Right hindlimb (tissue), 1 donor: ENCODE measurements at regions not wholly inside any gene's neighbourhood (a gene's known extent, or its start where the extent isn't known, plus 50 kb on each side); places are given as distances from the start of the nearest gene placed in this dataset.
"Not testable (repeated sequence)": the region's sequence is repeated elsewhere in the genome, so short reads cannot be mapped to it uniquely, and the experiment has no call there.

ENCODE experiments used
- DNase-seq: peaks from one replicate; pipeline ENCODE4 v3.0.0-alpha.2; 2018

DNA sequence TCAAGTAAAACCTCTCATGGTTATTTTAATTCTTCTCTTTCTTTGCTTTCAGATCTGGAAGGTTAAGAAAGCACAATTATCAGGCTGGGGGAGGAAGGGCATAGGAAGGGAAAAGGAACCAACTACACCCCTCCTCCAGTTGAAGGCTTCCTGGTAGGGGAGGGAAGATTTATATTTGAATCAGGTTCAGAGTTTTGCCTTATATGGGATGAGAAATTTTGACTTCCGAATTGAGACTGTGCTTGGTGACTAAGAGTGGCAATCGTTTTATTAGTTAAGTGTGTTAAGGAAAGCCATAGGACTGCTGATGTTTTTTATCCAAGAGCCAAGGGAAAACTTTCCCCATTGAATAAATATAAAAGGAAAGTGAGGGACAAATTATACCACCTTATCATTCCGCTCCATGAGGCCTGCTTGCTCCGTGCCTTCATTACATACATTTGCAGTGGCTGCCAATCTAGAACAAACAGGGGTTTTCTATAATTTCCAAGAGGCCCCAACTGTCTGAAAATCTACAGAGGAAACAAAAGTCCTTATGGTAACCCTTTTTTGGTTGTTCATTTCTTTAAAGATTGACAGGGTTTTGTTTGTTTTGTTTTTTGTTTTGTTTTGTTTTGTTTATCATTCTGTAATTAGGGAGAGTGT is 115.7 kb upstream of the EPB41L4A start:
- no peak for DNase-seq

DNA sequence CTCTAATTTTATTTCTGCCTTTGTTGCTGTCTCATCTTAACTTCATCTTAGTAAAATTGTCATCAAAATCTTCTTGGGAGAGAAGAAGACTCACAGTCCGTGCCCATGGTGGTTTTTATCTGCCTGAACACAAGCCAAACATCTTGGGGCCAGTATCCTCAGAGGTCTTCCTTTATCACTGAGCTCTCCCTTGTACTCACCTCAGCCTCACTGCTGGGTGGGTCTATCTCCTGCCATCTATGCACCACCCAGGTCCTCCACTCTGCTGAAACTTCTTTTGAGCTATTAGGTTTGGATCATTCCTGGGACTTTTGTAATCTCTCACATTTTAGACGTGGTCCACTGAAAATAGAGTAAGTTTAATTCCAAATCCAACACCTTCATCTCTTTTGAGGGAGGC is 116.3 kb upstream of the EPB41L4A start:
- no peak for DNase-seq

DNA sequence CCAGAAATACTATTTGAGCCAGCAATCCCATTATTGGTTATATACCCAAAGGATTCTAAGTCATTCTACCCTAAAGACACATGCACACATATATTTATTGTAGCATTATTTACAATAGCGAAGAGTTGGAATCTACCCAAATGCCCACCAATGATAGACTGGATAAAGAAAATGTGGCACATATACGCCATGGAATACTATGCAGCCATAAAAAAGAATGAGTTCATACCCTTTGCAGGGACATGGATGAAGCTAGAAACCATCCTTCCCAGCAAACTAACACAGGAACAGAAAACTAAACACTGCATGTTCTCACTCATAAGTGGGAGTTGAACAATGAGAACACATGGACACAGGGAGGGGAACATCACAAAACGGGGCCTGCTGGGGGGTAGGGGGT is 125.5 kb upstream of the EPB41L4A start:
- not testable (repeated sequence) for DNase-seq

DNA sequence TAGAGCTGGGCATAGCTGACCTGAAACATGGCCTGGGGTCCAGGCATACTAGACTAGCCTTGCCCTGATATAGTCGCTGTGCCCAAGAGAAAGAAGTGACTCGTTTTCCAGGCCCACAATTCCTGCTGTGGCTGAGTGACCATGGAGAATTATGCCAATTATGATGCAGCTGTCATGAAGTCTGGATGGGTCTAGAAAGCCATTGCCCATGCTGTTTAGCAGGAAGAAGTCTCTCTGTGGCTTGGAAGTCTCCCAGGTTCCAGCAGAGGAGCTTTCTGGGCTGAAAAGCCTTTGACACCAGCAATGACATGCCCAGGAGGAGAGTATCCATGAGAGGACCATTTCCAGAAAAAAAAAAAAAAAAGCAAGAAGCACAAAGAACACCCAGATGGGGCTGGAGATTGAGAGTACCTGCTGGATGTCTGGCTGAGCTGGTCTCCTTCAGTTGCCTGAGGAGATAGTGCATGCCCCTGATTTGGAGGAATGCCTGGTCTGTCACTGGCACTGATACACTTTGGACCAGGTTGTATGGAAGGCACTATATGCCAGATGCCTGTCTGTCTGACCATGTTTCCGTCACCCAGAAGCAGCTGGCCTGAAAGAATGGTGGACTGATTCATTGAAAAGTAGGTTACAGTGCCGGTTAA is 128.0 kb upstream of the EPB41L4A start:
- DNase-seq: no peak

DNA sequence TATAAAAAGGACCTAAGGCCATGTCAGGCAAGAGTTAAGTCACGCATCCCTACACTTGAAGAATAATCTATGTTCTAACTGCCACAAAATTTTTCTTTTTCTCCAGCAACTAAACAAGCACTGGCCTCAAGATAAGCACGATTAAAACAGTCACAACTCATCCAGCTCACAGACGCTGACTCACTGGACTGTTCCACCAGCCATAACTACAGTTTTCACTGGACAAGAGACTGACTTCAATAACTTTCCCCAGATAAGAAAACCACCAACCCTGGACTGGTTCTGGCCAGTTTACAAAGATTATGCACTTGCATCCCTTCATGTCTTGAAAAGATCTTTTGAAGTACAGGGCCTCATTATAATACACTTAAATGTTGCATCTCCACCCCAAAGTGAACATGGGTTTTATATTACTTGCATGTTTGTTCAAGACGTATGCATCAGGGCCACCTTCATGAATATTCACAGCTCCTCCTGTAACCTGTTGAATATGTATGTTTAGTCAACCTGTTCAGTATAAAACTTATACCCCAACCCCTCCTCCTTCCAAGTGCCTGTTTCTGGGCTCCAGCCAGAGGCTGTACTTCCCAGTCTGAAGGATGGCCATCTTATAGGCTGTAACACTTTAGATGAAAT is 129.3 kb upstream of the EPB41L4A start:
- DNase-seq: no peak

- no peak for DNase-seq
Measured at GRCh38 chr5:112549127-112549526, 130.1 kb upstream of the EPB41L4A start.

DNA sequence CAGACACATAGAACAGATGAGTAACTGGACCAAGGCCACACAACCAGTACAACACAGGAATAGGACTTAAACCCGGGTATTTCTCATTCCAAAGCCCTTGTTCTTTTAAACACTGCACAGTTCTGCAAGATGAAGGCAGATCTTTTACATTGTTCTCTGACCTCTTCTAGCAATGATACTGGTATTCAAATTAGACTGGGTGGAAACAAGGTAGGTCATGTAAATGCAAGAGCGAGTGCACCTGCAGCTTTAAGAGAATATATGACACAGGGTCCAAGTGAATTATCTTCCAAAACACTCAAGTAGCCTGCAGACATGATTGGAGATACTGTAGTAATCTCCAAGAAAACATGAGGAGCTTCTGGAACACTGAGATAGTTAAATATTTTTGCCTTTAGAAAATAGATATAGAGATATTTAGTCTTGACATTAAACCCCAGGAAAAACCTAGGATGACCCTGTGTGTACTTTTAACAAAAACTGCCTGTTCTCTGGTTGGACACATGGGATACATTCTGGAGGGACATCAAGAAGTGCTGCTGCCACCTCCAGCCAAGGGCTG is 130.6 kb upstream of the EPB41L4A start:
- no peak for DNase-seq

DNA sequence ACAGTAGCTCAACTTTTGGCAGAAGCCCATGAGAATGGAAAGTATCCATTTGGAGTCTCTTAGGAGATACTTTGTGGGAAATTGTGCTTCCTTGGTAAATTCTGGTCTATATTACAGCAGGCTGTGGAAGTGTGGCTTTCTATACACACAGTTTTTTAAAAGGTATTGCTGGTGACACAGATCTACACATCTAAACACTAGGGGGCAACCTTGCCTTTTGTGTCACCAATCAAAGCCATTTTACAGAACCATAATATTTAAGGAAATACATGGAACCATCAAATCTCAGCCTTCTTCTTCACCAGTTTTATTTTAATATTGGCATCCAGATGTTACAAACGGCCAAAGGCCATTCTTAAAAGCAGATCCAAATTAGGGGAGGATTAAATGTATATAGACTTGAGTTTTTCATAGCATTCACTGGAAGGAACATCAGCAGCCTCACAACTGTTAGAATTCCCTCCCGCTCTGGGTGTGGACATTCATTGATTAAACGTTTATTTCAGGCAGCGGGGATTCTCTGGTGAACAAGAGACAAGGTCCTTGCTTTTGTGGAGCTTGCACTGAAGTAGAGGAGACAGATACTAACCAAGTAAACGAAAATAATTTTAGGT is 132.4 kb upstream of the EPB41L4A start:
- peak; percentile 47 for DNase-seq

DNA sequence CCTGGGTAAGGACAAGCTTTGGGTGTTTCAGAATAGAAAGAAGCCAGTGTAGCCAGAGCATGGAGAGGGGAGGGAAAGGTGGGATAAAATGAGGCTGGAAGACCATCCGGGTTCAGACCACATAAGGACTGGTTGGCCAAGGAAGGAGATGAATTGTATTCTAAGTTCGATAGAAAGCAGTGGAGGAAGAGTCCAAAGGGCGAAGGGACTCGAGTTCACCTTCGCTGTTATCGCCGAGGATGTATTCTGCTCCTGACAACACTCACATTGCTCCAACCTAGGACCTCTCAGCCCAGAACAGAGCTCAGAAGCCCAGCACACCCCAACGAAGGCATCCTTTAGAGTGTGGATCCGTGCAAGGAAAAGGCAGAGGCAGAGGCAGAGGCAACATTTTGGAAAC is 133.1 kb upstream of the EPB41L4A start:
- no peak for DNase-seq

GRCh38 chr5:112552791-112553190 is 133.7 kb upstream of the EPB41L4A start:
- DNase-seq: no peak

DNA sequence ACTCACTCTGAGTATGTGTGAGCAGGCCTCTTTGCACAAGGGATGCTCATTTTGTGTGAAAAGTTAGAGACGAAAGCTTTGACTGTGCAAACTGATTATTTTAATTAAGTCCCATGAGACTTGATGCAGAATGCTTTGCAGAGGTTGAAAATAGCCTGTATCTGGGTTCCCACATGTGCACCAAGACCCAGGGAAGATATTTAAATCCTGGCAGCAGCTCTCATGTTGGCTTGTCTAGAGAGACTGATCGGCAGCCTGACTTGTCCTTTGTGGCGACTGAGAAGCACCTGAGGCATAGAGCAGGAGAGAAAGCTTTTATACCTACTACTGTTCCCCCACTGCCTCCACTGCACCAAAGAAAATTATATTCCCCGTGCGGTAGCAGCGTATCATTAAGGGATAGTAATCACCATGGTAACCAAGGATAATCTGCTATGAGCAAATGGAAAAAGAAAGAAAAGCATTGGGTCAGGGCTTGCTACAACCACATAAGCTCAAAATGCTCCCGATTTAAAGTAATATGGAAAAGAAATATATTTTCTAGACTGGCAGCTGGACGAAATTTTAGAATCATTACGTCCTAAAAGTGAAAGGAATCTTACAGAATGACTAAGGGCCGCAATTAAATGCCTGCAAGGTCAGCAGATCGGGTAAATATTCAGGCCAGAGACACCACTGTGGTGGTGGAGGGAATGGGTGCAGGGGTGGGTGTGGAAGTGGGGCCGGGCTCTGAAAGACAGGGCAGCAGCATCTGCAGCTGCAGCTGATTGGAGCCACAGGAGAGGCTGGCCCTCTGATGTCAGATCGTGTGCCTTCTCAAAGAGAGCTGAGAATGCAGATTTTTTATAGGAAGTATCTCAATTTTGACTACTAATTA is 135.3 kb upstream of the EPB41L4A start:
- DNase-seq: peak; percentile 35

- no peak for DNase-seq
Measured at GRCh38 chr5:112555197-112555596, 136.1 kb upstream of the EPB41L4A start.

DNA sequence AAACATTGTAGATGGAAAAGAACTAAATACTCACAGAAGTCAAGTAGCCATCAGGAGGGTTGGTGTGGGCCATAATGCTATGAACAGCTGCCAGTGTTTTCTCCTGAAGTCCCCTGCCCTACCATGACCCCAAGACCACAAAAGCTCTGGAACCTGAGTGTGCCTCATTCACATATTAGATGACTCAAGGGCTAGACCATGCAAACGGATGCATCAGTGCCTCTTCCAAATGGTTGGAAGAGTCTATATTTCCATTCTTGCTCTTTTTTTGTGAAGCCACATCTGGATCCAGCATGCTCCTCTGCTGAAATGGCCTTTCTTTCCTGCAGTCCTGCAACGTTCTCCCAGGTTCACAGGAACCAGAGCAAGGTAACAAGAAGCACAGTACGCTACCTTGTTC is 136.6 kb upstream of the EPB41L4A start:
- no peak for DNase-seq

DNA sequence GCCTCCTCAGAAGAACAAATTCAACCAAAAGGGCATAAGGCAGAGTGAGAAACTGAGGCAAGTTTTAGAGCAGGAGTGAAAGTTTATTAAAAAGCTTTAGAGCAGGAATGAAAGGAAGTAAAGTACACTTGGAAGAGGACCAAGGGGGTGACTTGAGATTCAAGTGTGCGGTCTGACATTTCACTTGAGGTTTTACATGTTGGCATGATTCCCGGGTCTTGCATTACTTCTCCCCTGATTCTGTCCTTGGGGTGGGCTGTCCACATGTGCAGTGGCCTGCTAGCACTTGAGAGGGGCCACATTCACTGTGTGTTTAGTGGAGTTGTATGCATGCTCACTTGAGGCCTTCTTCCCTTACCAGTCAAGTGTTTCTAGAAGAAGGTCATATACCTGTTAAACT is 140.4 kb upstream of the EPB41L4A start:
- not testable (repeated sequence) for DNase-seq

GRCh38 chr5:112560371-112560770 is 141.3 kb upstream of the EPB41L4A start:
- no peak for DNase-seq

GRCh38 chr5:112563169-112563826 is 144.2 kb upstream of the EPB41L4A start:
- no peak for DNase-seq

- no peak for DNase-seq
Measured at GRCh38 chr5:112566251-112566650, 147.2 kb upstream of the EPB41L4A start.

GRCh38 chr5:112569596-112569995 is 150.5 kb upstream of the EPB41L4A start:
- no peak for DNase-seq

DNA sequence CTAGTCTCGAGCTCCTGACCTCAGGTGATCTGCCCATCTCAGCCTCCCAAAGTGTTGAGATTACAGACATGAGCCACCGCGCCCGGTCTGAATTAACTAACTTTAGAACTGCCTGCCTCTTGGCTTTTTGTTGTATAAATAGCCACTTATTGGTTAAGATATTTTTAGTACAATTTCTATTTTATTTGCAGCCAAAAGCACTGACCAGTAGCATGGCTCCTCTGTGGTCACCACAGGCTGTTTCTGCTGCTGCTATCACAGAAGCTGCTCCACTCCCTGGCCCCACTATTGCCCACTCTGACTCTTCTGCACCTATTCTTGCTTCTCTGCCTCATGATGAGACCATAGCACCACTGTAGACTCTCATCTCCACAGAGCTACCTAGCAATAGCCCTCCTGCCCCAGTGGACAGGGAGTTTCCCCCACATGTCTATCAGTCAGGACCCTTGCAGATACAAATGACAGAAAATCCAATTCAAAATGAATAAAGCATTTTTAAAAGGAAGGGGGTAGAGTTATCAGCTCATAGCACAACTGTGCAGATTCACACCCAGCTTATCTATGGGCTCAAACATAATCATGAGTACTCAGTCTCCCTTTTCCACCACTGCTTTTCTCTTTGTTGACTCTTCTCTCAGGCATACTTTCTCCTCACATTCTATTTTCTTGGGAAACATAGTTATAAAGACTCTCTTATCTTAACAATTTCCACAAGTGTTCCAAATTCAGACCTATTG is 151.8 kb upstream of the EPB41L4A start:
- no peak for DNase-seq

GRCh38 chr5:112573441-112573840 is 154.4 kb upstream of the EPB41L4A start:
- no peak for DNase-seq

DNA sequence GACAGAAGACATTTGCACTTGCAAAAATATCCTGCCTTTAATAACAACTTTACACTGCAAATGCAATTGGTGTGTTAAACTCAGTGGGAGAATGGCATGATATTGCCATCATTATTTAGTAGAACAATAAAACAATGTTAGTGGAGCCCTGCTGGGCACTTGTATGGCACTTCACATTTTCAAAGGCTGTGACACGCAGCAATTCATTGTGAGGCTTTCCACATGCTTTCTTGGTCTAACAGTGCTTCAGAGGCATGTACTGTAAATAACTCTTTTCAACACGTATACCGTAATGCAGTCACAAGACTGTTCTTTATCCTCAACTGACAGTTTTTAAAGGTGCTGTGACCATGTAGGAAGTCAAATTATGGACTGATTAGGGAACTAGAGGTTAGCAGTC is 155.5 kb upstream of the EPB41L4A start:
- DNase-seq: no peak
